Fibroblast of mammary gland (primary cell): ENCODE measurements at regions not wholly inside any gene's neighbourhood (a gene's known extent, or its start where the extent isn't known, plus 50 kb on each side); places are given as distances from the start of the nearest gene placed in this dataset.

ENCODE experiments used
- DNase-seq: peaks from one replicate; pipeline ENCODE4 v3.0.0-alpha.2; 2010; ENCODE audit warnings: low read depth
- H3K4me3 ChIP-seq: 2 replicates; pipeline ENCODE4 v1.5.1; 2011; ENCODE audit warnings: low read depth, mild to moderate bottlenecking, low read length, moderate library complexity; ENCODE audit not compliant: control insufficient read depth
- TF ChIP-seq, protein P1 (sequence below): conservative IDR thresholded peaks from 2 replicates; pipeline ENCODE4 v1.5.1; 2011; ENCODE audit warnings: low read depth, low read length, inconsistent platforms; ENCODE audit not compliant: control insufficient read depth, insufficient read depth

DNA sequence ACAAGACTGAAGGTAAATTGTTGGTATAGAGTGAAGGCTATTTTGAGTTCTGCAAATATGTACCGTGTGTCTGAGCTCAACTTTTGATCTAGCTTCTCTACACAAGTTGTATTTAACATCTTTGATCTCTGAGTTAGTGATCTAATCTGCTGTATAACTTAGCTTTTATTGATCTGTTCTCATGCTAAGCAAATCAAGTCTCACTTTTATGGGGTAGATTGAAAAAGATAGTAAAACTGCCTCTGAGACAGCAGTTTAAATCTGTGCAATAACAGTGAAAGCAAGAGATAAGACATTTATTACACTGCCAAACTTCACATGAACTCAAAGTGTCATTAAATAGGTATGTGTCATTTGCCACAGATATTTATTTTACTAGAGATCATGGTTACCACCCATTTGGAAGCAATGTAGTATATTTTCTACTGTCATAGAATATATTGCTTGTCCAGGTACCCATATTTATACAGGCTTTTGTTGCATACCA lies 477.3 kb downstream of the ISL1 start:
- no peak overlapping the region for H3K4me3 ChIP-seq
- TF ChIP-seq, protein P1, sequence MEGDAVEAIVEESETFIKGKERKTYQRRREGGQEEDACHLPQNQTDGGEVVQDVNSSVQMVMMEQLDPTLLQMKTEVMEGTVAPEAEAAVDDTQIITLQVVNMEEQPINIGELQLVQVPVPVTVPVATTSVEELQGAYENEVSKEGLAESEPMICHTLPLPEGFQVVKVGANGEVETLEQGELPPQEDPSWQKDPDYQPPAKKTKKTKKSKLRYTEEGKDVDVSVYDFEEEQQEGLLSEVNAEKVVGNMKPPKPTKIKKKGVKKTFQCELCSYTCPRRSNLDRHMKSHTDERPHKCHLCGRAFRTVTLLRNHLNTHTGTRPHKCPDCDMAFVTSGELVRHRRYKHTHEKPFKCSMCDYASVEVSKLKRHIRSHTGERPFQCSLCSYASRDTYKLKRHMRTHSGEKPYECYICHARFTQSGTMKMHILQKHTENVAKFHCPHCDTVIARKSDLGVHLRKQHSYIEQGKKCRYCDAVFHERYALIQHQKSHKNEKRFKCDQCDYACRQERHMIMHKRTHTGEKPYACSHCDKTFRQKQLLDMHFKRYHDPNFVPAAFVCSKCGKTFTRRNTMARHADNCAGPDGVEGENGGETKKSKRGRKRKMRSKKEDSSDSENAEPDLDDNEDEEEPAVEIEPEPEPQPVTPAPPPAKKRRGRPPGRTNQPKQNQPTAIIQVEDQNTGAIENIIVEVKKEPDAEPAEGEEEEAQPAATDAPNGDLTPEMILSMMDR = no peak
- DNase-seq = no peak

GRCh38 chr5:51872144-51872543 lies 488.9 kb downstream of the ISL1 start:
- H3K4me3 ChIP-seq = no peak overlapping the region
- DNase-seq = no peak
- TF ChIP-seq, protein P1 = no peak

GRCh38 chr5:51881901-51882300 lies 498.7 kb downstream of the ISL1 start:
- H3K4me3 ChIP-seq = no peak overlapping the region
- TF ChIP-seq, protein P1 = no peak
- DNase-seq = no peak

- no peak overlapping the region for H3K4me3 ChIP-seq
- no peak for DNase-seq
Measured at GRCh38 chr5:51882647-51883046, 499.4 kb downstream of the ISL1 start.

GRCh38 chr5:51889703-51890102 lies 506.5 kb downstream of the ISL1 start:
- no peak for DNase-seq
- H3K4me3 ChIP-seq = no peak overlapping the region
- TF ChIP-seq, protein P1 = no peak

More at GRCh38 chr5:51882647-51883046, 499.4 kb downstream of the ISL1 start:
- TF ChIP-seq, protein P1 = no peak

GRCh38 chr5:51890435-51891116 lies 507.3 kb downstream of the ISL1 start:
- no peak overlapping the region for H3K4me3 ChIP-seq
- no peak for DNase-seq
- TF ChIP-seq, protein P1 = no peak
